ENCODE measurements at regions not wholly inside any gene's neighbourhood (a gene's known extent, or its start where the extent isn't known, plus 50 kb on each side); places are given as distances from the start of the nearest gene placed in this dataset.

GRCh38 chr12:118866346-118866745 lies 115.0 kb upstream of the SRRM4 start:
- DNase-seq, result no peak
- intact Hi-C loops (cut with DNase I), result no loop called here
- Histone ChIP-seq H3K4me3 (no peak overlapping the region), H3K4me1 (no peaks in the 10 kb centered on the region), H3K27ac (no peak overlapping the region), H3K27me3 (peaks cover 0 to 34% (median 9%) of the 10 kb centered on the region in 7 donors), H3K9me3 (no peaks in the 10 kb centered on the region), H3K36me3 (no peaks in the 10 kb centered on the region)
- TF ChIP-seq CTCF (IDR thresholded peaks at IDR 0.05), result no peak
- no peak for ATAC-seq
- WGBS, 2 donors, result 17 to 18% methylated on average over 3 of the region's 3 CpGs

DNA sequence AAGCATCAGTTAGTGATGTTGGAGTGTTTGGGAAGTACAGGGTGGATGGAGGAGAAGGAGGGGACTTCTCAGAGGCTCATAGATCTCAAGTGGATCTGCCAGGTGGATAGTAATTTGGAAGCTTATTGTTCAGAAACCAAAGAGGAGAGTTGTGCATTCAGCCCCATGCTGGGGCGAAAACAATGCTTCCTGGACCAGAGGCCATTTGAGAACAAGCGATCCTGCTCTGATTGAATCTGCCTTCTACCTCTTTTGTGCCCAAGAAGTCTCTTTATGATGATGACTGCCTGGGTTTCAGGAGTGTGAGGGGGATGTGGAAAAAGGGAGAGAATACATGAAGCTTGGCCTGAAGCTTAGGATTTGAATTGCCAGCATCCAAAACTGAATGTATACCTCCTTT lies 110.8 kb upstream of the SRRM4 start:
- Histone ChIP-seq H3K27me3 (peaks cover 0 to 33% (median 6%) of the 10 kb centered on the region in 7 donors), H3K4me1 (no peaks in the 10 kb centered on the region), H3K36me3 (no peaks in the 10 kb centered on the region), H3K27ac (no peak overlapping the region), H3K4me3 (no peak overlapping the region), H3K9me3 (no peaks in the 10 kb centered on the region)
- no peak for ATAC-seq
- DNase-seq, result no peak
- 67 to 76% methylated on average over 2 of the region's 2 CpGs for WGBS, 2 donors
- no peak for TF ChIP-seq CTCF (IDR thresholded peaks at IDR 0.05)
- intact Hi-C loops (cut with DNase I), result no loop called here

GRCh38 chr12:118874698-118875548 lies 106.4 kb upstream of the SRRM4 start:
- Histone ChIP-seq H3K4me3 (no peak overlapping the region), H3K9me3 (no peaks in the 10 kb centered on the region), H3K27ac (no peak overlapping the region), H3K36me3 (no peaks in the 10 kb centered on the region), H3K4me1 (no peaks in the 10 kb centered on the region), H3K27me3 (peaks cover 0 to 22% (median 12%) of the 10 kb centered on the region in 7 donors)
- ATAC-seq, result no peak
- 25 to 29% methylated on average over 6 of the region's 6 CpGs for WGBS, 2 donors
- intact Hi-C loops (cut with DNase I), result no loop called here
- DNase-seq, result no peak
- no peak for TF ChIP-seq CTCF (IDR thresholded peaks at IDR 0.05)

GRCh38 chr12:118880720-118881493 lies 100.4 kb upstream of the SRRM4 start:
- ATAC-seq (no peak), DNase-seq (no peak)
- TF ChIP-seq CTCF (IDR thresholded peaks at IDR 0.05), result no peak
- 59 to 66% methylated on average over 5 of the region's 5 CpGs for WGBS, 2 donors
- H3K36me3 ChIP-seq, result no peaks in the 10 kb centered on the region
- peaks cover 0 to 31% (median 12%) of the 10 kb centered on the region in 7 donors for H3K27me3 ChIP-seq
- no peak overlapping the region for H3K27ac ChIP-seq
- H3K4me1 ChIP-seq, result no peaks in the 10 kb centered on the region
- intact Hi-C loops (cut with DNase I), result no loop called here
- peaks cover 0 to 8% (median 0%) of the 10 kb centered on the region in 11 donors for H3K9me3 ChIP-seq
- no peak overlapping the region for H3K4me3 ChIP-seq
